IMR-90 (cell line): ENCODE measurements at regions not wholly inside any gene's neighbourhood (a gene's known extent, or its start where the extent isn't known, plus 50 kb on each side); places are given as distances from the start of the nearest gene placed in this dataset.
A peak's percentile ranks its signal among the peaks of the same experiment; 100 is the strongest.

ENCODE experiments used
- ATAC-seq: fragments of 200-7000 bp; cut with Tn5 transposase; 2 replicates; pipeline ENCODE4 v1.9.1; 2020; ENCODE audit warnings: low read depth, mild to moderate bottlenecking, moderate library complexity
- BruUV-seq: library from RNA; stranded (reverse); fragments of 400-500 nt; replicated peaks from 2 replicates; lab custom pipeline; 2021; lab: Mats Ljungman, UMichigan
- CTCF ChIA-PET: fragments of 300-600 bp; formaldehyde crosslinking; extraction: SDS; loops from one replicate; lab custom pipeline; 2021; ENCODE audit warnings: antibody characterized with exemption; lab: Yijun Ruan, JAX
- POLR2A ChIA-PET: fragments of 300-600 bp; sonication (Branson Sonifier 250); formaldehyde crosslinking; loops from one replicate; lab custom pipeline; 2022; ENCODE audit warnings: antibody characterized with exemption; ENCODE audit not compliant: unreplicated experiment; lab: Charles Lee
- DNase-seq: peaks from one replicate; pipeline ENCODE4 v3.0.0; 2013
- H2AFZ ChIP-seq: replicated peaks from 2 replicates; pipeline ENCODE3; 2013; ENCODE audit warnings: low read length, mild to moderate bottlenecking; ENCODE audit not compliant: poor library complexity
- H2AK5ac ChIP-seq: 2 replicates; pipeline ENCODE4 v1.6.1; 2013; ENCODE audit warnings: low read depth, low read length, inconsistent platforms
- H2AK9ac ChIP-seq: replicated peaks from 2 replicates; pipeline ENCODE3; 2013; ENCODE audit warnings: mild to moderate bottlenecking, low read depth, low read length, moderate library complexity; ENCODE audit not compliant: poor library complexity
- H2BK120ac ChIP-seq: 2 replicates; pipeline ENCODE4 v1.6.1; 2013; ENCODE audit warnings: low read depth, low read length, inconsistent platforms
- H2BK15ac ChIP-seq: 3 replicates; pipeline ENCODE4 v1.6.1; 2013; ENCODE audit warnings: low read depth, low read length, inconsistent platforms
- H2BK20ac ChIP-seq: 2 replicates; pipeline ENCODE4 v1.6.1; 2013; ENCODE audit warnings: low read depth, mild to moderate bottlenecking, inconsistent platforms, low read length, moderate library complexity
- H2BK5ac ChIP-seq: 2 replicates; pipeline ENCODE4 v1.6.1; 2013; ENCODE audit warnings: mild to moderate bottlenecking, low read depth, low read length, inconsistent platforms; ENCODE audit not compliant: poor library complexity, severe bottlenecking
- H3K14ac ChIP-seq: replicated peaks from 2 replicates; pipeline ENCODE4 v1.6.1; 2013; ENCODE audit warnings: low read depth, low read length, inconsistent platforms
- H3K18ac ChIP-seq: 2 replicates; pipeline ENCODE4 v1.6.1; 2013; ENCODE audit warnings: low read depth, low read length, control low read depth
- H3K23ac ChIP-seq: 2 replicates; pipeline ENCODE4 v1.6.1; 2013; ENCODE audit warnings: low read depth, low read length, inconsistent platforms
- H3K27ac ChIP-seq: 2 replicates; pipeline ENCODE4 v1.5.1; 2013; ENCODE audit warnings: mild to moderate bottlenecking, control low read depth, low read length; ENCODE audit not compliant: insufficient read depth
- H3K27me3 ChIP-seq: 2 replicates; pipeline ENCODE4 v1.6.1; 2013; ENCODE audit warnings: low read length; ENCODE audit not compliant: control insufficient read depth, insufficient read depth
- H3K36me3 ChIP-seq: 2 replicates; pipeline ENCODE4 v1.6.1; 2013; ENCODE audit warnings: low read length, mixed read lengths; ENCODE audit not compliant: control insufficient read depth, insufficient read depth
- H3K4ac ChIP-seq: 2 replicates; pipeline ENCODE4 v1.6.1; 2013; ENCODE audit warnings: low read depth, low read length, inconsistent platforms
- H3K4me1 ChIP-seq: 2 replicates; pipeline ENCODE4 v1.6.1; 2013; ENCODE audit warnings: low read length, mixed read lengths; ENCODE audit not compliant: control insufficient read depth, insufficient read depth
- H3K4me2 ChIP-seq: 2 replicates; pipeline ENCODE4 v1.6.1; 2013; ENCODE audit warnings: low read depth, mild to moderate bottlenecking, control low read depth, low read length, moderate library complexity
- H3K4me3 ChIP-seq: 2 replicates; pipeline ENCODE4 v1.5.1; 2013; ENCODE audit warnings: low read depth, mild to moderate bottlenecking, control low read depth, low read length, moderate library complexity; ENCODE audit not compliant: insufficient read depth
- H3K56ac ChIP-seq: 2 replicates; pipeline ENCODE4 v1.6.1; 2013; ENCODE audit warnings: low read length, inconsistent platforms; ENCODE audit not compliant: insufficient read depth; ENCODE audit errors: extremely low read depth
- H3K79me1 ChIP-seq, 2 experiments: 2 replicates each; pipeline ENCODE4 v1.6.1; 2013; ENCODE audit warnings: low read length in 2 of 2, inconsistent platforms in 1 of 2, low read depth in 1 of 2
- H3K9ac ChIP-seq: 2 replicates; pipeline ENCODE4 v1.6.1; 2013; ENCODE audit warnings: low read depth, low read length, control low read depth
- H3K9me1 ChIP-seq: 2 replicates; pipeline ENCODE4 v1.6.1; 2013; ENCODE audit warnings: low read length, inconsistent platforms; ENCODE audit not compliant: insufficient read depth
- H3K9me3 ChIP-seq: 2 replicates; pipeline ENCODE4 v1.6.1; 2013; ENCODE audit warnings: low read length; ENCODE audit not compliant: control insufficient read depth, insufficient read depth
- H4K20me1 ChIP-seq: 2 replicates; pipeline ENCODE4 v1.6.1; 2013; ENCODE audit warnings: low read length, inconsistent platforms; ENCODE audit not compliant: insufficient read depth
- H4K5ac ChIP-seq: 2 replicates; pipeline ENCODE4 v1.6.1; 2013; ENCODE audit warnings: mild to moderate bottlenecking, low read depth, low read length, control low read depth
- H4K8ac ChIP-seq, 2 experiments: 2 replicates each; pipeline ENCODE4 v1.6.1; 2013; ENCODE audit warnings: low read depth in 2 of 2, low read length in 2 of 2, control low read depth in 1 of 2, inconsistent platforms in 1 of 2
- H4K91ac ChIP-seq: 2 replicates; pipeline ENCODE4 v1.6.1; 2013; ENCODE audit warnings: low read depth, low read length, inconsistent platforms; ENCODE audit not compliant: insufficient read depth
- NFE2L2 ChIP-seq: fragments of 150-350 bp; IDR thresholded peaks from 2 replicates; pipeline ENCODE4 v1.6.1; 2016; ENCODE audit warnings: low read depth, mild to moderate bottlenecking, low read length
- POLR2A ChIP-seq: IDR thresholded peaks from 2 replicates; pipeline ENCODE4 v1.6.1; 2012; ENCODE audit warnings: mild to moderate bottlenecking, low read depth, low read length
- RCOR1 ChIP-seq: IDR thresholded peaks from 2 replicates; pipeline ENCODE4 v1.6.1; 2012; ENCODE audit warnings: mild to moderate bottlenecking, low read length, improper control_type of control experiment; ENCODE audit not compliant: insufficient replicate concordance
- RFX5 ChIP-seq: IDR thresholded peaks from 2 replicates; pipeline ENCODE4 v1.8.0; 2012; ENCODE audit warnings: low read depth, mild to moderate bottlenecking, low read length, moderate library complexity
- WGBS, 2 experiments: methylation state at CpG; one replicate each; pipeline versions ENCODE4 v1.1.5 to v1.1.7; 2013; ENCODE audit warnings: missing lambda C conversion rate in 2 of 2; ENCODE audit not compliant: insufficient read length in 1 of 2; ENCODE audit errors: extremely low coverage in 2 of 2; 5-methylcytosine and 5-hydroxymethylcytosine counted together
- dilution Hi-C: fragments of 300-500 bp; cut with HindIII; formaldehyde crosslinking; loops from one replicate; pipeline ENCODE4 v1.14.3; 2018; ENCODE audit warnings: low sequenced_read_pairs; ENCODE audit not compliant: unreplicated experiment
- in situ Hi-C: fragments of 300-500 bp; cut with MboI; formaldehyde crosslinking; loops from 3 replicates; pipeline ENCODE4 v1.14.3; 2019; ENCODE audit warnings: low sequenced_read_pairs, inconsistent platforms, mixed read lengths
- intact Hi-C: fragments of 100-400 bp; cut with micrococcal nuclease; formaldehyde crosslinking; loops from 2 replicates; pipeline ENCODE4 v1.10.0; 2022

DNA sequence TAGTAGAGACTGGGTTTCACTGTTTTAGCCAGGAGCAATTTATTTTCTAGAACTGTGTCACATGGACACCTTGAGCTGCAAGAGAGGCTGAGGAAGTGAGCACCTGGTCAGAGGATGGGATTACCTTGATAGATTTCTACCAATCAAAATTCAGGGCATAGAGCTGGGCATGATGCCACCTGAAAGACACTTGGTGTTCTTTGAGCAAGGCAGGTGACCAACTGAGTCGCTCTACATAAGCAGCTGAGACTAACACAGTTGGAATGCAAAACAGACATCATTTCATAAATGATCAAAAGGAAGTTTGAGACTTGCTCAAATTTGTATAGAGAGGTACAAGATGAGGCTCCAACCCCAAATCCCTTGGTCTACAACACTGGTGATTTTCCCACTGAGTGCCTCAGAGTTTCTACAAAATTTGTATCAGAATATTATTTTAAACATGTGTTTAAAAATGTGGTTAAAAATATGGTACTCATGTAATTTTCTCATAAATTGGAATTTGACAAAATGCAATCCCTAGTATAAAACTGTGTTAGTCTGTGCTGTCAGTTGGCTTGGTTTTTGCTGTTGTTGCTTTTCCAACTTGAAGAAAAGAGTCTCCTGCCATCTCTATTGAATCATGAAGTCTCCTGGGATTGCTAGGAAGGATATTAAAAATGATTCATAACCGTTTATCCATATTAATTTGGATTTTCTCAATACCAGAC lies 156.4 kb upstream of the MDFIC start:
- no peaks in the 10 kb centered on the region for H3K36me3 ChIP-seq
- DNase-seq (peak; percentile 13), ATAC-seq (no peak)
- intact Hi-C loops (no loop called here), dilution Hi-C loops (no loop called here), in situ Hi-C loops (no loop called here)
- H4K8ac ChIP-seq, result no peak overlapping the region
- BruUV-seq, result no TSS peak
- H3K9me1 ChIP-seq, result no peaks in the 10 kb centered on the region
- no peak overlapping the region for H3K4me3 ChIP-seq
- no peak overlapping the region for H4K91ac ChIP-seq
- no peak overlapping the region for H2AFZ ChIP-seq
- no peak overlapping the region for H2AK5ac ChIP-seq
- no peak overlapping the region for H2AK9ac ChIP-seq
- H3K4me2 ChIP-seq, result no peak overlapping the region
- H2BK120ac ChIP-seq, result no peak overlapping the region
- H3K9me3 ChIP-seq, result no peaks in the 10 kb centered on the region
- no peak overlapping the region for H2BK5ac ChIP-seq
- no peak overlapping the region for H4K5ac ChIP-seq
- H4K20me1 ChIP-seq, result no peaks in the 10 kb centered on the region
- H3K79me1 ChIP-seq, result no peaks in the 10 kb centered on the region
- TF ChIP-seq RFX5, result no peak
- no peak for TF ChIP-seq NFE2L2
- TF ChIP-seq RCOR1, result no peak
- no peak for TF ChIP-seq POLR2A
- H3K4me1 ChIP-seq, result no peaks in the 10 kb centered on the region
- no peak overlapping the region for H3K4ac ChIP-seq
- H3K14ac ChIP-seq, result no peak overlapping the region
- CTCF ChIA-PET, result no interaction called here
- H3K27ac ChIP-seq, result no peak overlapping the region
- no peaks in the 10 kb centered on the region for H3K27me3 ChIP-seq
- no CpG with 5 or more reads among the region's 2 CpGs for WGBS, 2 experiments
- H3K9ac ChIP-seq, result no peak overlapping the region
- no peak overlapping the region for H3K18ac ChIP-seq
- POLR2A ChIA-PET, result no interaction called here
- no peak overlapping the region for H2BK20ac ChIP-seq
- H2BK15ac ChIP-seq, result no peak overlapping the region
- H3K23ac ChIP-seq, result no peak overlapping the region
- H3K56ac ChIP-seq, result no peak overlapping the region
